ENCODE measurements at regions not wholly inside any gene's neighbourhood (a gene's known extent, or its start where the extent isn't known, plus 50 kb on each side); places are given as distances from the start of the nearest gene placed in this dataset.

GRCh38 chr3:134090031-134090430 is 60.3 kb upstream of the SLCO2A1 start:
- TF ChIP-seq CREB5 (CRISPR knock-in tag; IDR thresholded peaks at IDR 0.05; ENCODE audit: low read depth) (no peak), PATZ1 (CRISPR knock-in tag; IDR thresholded peaks at IDR 0.05; ENCODE audit: borderline replicate concordance) (no peak), POU6F1 (CRISPR knock-in tag; IDR thresholded peaks at IDR 0.05; ENCODE audit: borderline replicate concordance, low read depth) (no peak), PPARA (CRISPR knock-in tag; IDR thresholded peaks at IDR 0.05; ENCODE audit: borderline replicate concordance) (no peak), CSRNP3 (CRISPR knock-in tag; IDR thresholded peaks at IDR 0.05) (no peak), ARNTL (CRISPR knock-in tag; IDR thresholded peaks at IDR 0.05; ENCODE audit: borderline replicate concordance, low read depth) (no peak), CSDC2 (CRISPR knock-in tag; IDR thresholded peaks at IDR 0.05) (no peak), ZNF70 (CRISPR knock-in tag; IDR thresholded peaks at IDR 0.05) (no peak)

All from SK-N-SH treated with all-trans-retinoic acid at 6 μM for 48 hours (cell line).